ENCODE measurements at regions not wholly inside any gene's neighbourhood (a gene's known extent, or its start where the extent isn't known, plus 50 kb on each side); places are given as distances from the start of the nearest gene placed in this dataset.
"Not testable (repeated sequence)": the region's sequence is repeated elsewhere in the genome, so short reads cannot be mapped to it uniquely, and the experiment has no call there.

GRCh38 chr1:121007755-121008154, 118.2 kb downstream of the PPIAL4A start:
- peak; percentile 32 for DNase-seq

DNA sequence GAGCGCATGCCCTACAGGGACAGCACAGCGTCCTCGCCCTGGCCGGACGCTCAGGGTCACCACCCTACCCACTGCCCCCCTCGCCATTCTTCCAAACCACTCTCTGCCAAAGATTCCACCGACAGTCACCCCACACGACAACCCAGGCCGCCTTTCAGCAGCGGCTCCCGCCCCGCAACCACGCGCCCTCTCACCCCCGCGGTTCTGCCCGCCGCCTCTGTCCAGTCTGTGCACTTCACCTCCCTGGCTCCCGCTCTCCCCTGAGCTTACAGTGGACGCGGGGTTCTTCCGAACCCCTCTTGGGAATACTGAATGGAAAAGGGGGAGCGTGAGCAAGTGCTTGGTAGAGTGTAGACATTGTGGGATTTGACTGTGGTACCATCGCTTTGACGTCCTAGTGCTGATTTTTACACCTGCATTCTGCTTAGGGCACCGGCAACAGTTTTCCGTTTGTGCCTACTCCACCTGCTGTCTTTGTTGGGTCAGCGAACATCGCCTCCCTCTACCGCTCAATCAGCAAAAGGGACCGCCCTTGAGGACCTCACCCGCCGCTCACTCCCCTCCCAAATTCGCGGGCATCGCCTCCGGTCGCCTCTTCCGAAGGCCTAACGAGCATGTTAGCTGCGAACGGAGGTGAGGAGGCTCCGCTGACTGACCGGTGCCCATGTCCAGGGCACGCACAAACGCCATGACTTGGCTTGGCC, 119.1 kb downstream of the PPIAL4A start:
- peak; percentile 46 for DNase-seq

DNA sequence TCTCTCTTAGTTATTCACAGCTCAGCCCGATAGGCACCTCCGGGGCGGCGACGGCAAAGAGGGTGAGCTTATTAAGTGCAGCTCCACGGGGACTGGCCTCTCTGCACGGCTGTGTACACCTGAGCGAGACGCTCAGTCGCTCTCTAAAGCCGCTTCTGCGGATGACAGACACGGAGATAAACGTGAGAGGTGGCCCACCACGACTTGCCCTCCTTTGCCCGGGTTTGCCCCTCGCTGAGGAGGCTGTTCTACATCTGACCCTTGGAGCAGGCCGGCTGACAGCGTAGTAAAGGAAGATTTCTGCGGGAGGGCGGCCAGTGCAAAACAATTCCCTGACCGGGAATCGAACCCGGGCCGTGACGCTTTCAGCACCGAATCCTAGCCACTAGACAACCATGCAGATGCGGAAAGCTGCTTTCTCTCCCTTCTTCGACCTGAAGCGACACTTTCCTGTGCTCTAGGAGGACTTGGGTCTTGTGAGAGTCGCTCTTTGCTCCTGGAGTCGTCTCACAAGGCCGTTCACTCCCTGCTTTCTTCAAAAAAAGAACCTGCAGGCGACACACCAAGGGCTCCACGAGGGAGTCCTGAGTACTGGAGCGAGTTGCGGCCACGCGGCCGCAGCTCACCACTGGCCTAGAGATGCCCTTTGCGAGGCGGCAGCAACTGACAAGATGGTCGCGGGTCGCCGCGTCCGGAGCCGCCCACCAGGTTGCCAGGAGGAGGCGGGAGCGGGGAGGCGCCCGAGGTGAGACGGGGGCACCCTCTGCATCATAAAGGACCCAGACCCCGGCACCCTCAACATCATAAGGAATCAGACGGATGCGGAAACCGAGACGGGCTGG, 119.9 kb downstream of the PPIAL4A start:
- DNase-seq = peak; percentile 73

- DNase-seq = not testable (repeated sequence)
Measured at GRCh38 chr1:121010141-121010540, 120.6 kb downstream of the PPIAL4A start.

- DNase-seq = not testable (repeated sequence)
Measured at GRCh38 chr1:121013181-121013580, 123.6 kb downstream of the PPIAL4A start.

DNA sequence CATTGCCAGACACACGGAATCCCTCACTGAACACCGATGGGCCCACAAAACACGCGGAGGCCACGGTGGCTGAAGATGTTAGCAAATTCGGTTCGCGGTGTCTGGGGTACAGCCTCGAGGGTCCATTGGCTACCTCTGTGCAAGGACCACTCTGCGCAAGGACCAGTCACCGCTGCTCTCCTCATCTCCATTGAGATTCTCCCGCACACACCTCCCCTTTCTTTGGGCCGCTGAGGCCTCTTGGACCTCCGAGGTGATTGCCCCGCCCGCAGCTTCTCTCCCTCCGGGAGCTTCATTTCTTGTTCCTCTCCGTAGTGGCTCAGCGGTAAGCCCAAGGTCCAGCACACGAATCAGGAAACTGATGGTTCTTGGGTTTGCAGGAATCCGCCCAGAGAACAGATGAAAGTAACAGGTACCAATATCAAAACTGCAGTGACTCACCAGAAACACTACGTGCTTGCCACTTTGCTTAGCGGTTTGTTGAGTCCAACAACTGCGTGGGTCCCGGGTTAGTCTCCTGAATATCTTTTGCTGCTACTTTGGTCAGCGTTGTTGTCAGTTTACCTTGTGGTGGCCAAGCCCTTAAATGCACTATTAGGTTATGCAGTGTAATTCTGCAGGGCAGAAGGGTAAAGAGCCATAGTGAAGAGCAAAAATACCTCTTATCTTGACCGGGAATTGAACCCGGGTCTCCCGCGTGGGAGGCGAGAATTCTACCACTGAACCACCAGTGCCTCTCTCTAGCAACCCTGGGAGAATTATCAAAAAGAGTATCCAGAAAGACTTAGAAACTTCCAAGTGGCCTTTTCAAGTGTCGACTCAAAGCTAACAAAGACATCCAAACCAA, 126.8 kb downstream of the PPIAL4A start:
- DNase-seq = peak; percentile 84

- peak; percentile 24 for DNase-seq
Measured at GRCh38 chr1:121019715-121020349, 130.3 kb downstream of the PPIAL4A start.

DNA sequence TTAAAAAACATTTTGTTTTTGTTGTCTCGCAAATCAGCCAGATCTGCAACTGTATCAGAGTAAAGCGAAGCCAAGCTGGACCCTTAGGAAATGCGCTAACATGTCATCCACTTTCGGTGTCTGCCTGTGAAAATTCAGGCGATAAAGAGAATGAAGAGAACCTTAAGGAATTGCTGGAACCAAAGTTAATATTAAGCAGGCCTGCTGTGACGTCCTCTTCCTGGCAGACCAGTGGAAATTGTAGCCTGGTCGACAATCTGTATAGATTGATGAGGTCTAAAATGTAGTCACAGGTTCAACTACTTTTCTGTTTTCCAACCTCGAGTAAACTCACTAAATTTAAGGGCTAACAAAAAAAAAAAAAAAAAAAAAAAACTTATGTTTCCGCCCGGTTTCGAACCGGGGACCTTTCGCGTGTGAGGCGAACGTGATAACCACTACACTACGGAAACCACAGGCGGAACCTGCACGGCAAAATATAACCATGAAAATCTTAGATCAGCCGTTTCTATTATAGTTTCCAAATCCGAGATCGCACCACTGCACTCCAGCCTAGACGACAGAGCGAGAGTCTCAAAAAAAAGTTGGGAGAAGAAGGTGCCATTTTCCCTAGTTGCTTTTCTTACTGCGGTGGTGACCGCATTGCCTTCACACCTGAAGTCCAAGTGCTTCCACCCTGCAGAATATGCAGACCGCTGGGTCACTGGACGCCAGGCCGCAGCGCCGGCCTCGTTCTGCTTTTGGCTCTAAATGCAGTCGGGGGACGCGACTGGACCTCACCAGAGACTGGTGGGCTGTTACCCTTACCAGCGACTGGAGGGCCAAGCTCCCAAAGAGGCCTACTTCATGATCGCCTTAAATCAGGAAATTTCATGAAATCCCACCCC, 131.0 kb downstream of the PPIAL4A start:
- peak; percentile 81 for DNase-seq

GRCh38 chr1:121021716-121022115, 132.1 kb downstream of the PPIAL4A start:
- DNase-seq = peak; percentile 38

DNA sequence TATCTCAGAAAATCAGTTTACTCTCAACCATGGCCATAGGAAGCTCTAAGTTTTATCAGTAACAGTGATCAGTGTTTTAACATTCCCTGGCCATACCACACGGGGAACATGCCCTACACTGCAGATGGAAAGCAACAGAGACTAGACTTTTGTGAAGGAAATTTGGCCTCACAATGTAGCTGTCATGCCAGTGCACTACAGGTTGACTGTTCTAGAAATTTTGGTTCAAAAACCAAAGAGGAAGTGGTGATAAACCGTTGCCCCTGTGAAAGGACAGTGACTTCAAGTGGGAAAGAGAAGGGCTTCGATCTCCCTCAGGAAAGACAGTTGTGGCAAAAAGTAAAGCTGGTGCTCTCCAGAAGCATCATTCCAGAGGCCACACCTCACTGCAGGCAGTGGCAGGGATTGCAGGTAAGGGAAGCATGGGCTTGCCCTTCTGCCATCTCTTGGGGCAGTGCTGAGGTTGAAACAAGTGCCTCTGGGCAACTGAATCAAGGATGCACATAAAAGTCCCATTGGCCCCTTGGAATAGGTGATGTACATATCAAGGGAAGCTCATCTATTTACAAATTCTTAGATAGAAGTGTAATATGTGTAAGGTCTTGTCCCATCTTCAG, 143.4 kb downstream of the PPIAL4A start:
- DNase-seq = not testable (repeated sequence)

DNA sequence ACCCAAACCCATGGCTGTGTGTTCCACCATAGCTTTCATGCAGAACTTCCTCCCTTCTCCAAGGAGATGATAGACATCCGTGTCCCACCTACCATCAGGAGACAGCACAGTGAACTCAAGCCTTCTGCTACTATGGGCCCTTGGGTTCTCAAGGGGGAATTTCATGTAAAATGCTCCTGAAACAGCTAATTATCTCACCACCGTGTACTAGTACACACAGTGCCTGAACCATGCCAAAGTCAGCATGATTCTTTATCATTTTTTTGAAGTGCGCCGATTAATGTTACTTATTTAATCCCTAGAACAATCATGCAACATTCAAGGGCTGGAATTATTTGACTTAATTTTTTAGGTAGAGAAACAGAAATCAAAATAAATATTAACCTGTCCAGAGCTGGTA, 147.2 kb downstream of the PPIAL4A start:
- not testable (repeated sequence) for DNase-seq

DNA sequence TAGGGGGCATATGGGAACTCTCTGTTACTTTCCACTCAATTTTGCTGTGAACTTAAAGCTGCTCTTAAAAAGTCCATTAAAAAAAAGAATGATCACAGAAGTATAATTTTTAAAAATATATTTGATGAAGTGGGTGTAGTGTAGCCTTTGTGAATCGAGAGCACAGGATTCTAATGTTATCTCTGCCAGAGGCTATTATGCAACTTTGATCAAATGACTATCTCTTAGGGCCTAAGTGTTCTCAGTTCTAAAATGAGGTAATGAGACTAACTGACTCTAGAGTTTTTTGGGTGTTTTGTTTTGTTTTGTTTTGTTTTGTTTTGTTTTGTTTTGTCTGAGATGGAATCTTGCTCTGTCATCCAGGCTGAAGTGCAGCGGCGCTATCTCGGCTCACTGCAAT, 143.2 kb downstream of the FAM72B start:
- DNase-seq = not testable (repeated sequence)

GRCh38 chr1:121041497-121041896, 142.6 kb downstream of the FAM72B start:
- DNase-seq = not testable (repeated sequence)

DNA sequence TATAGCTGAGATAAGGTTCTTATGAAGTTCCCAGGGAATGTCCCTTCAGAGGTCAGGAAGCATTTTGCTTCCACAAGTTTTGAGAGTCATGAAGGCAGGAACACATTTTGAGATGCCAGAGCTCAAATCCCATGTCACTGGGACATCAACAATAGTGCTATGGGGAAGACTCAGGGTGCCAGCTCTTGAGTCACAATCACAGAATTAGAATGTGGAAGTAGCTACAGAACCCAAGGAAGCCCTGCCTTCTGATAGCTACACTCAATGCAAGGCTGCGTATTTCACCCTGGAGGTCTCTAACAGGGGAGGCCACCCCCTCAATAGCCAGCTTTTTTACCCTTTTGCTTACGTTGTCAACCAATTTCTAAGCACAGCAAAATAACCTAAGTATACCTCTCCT, 141.3 kb downstream of the FAM72B start:
- not testable (repeated sequence) for DNase-seq

DNA sequence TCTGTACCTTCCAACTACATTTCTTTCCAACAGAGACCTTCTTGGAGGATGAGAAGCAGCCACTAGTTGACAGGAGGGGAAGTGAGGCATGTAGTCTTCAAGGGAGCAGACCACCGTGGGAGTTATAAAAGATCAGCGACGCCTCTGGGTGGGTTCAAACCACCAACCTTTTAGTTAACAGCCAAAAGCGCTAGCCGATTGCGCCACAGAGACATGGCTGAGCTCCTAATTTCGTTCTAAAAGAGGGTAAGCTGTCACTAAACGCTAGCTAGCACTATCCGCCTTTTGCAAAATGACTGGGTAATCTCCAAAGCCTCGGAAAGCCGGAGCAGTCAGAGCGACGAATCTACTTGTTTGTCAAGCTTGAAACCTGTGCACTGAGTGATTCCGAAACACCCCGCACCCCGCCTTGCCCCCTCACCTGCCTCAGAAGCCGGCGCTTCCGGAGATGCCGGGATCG, 135.8 kb downstream of the FAM72B start:
- peak; percentile 23 for DNase-seq

DNA sequence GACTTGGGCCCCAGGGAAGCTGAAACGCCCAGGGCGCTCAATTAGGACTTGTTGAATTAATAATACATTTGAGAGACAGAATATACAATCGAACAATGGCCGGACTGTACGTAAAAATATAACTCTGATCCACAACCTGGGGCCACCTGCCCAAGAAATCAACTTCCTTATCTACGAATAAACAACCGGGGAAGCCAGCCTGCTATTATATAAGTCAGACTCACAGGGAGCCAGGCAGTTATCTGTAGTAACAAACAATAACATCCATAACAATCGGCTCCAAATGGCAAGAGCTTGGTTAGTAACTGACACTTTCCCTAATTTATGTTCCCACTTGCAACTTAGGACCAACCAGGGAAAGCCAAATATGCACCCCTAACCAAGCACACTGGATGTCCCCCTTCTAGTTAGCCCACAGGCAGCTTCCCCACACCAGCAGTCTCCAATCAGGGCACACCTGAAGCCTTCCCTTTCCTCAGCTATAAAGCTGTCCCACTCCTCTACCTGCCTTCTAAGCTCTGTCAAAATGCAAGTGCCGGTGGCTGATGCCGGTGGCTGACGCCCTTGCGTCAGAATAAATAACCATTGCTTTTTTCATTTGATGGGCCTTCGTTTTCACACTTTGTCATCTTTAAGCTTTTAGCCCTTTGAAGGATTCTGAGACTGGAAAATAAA, 135.2 kb downstream of the FAM72B start:
- DNase-seq = not testable (repeated sequence)

- DNase-seq = not testable (repeated sequence)
Measured at GRCh38 chr1:121050097-121050496, 134.0 kb downstream of the FAM72B start.

GRCh38 chr1:121051161-121051790, 132.9 kb downstream of the FAM72B start:
- peak; percentile 11 for DNase-seq

- DNase-seq = peak; percentile 43
Measured at GRCh38 chr1:121052081-121052660, 132.0 kb downstream of the FAM72B start.

All from retina (tissue), 1 donor.